SK-N-MC (cell line): ENCODE measurements at regions not wholly inside any gene's neighbourhood (a gene's known extent, or its start where the extent isn't known, plus 50 kb on each side); places are given as distances from the start of the nearest gene placed in this dataset.

ENCODE experiments used
- DNase-seq: peaks from one replicate; pipeline ENCODE4 v3.0.0-alpha.2; 2011; ENCODE audit warnings: low read depth, low spot score
- H3K27ac ChIP-seq: fragments of 200-600 bp; sonication (generic); 2 replicates; pipeline ENCODE4 v1.5.1; 2016; ENCODE audit warnings: mixed run types
- H3K36me3 ChIP-seq: fragments of 200-600 bp; sonication (generic); 2 replicates; pipeline ENCODE4 v1.6.1; 2017; ENCODE audit warnings: antibody characterized with exemption, low read length, mixed read lengths; ENCODE audit not compliant: insufficient read depth
- H3K4me3 ChIP-seq: fragments of 200-600 bp; sonication (generic); 2 replicates; pipeline ENCODE4 v1.5.1; 2016
- H3K9ac ChIP-seq: fragments of 200-600 bp; sonication (generic); 2 replicates; pipeline ENCODE4 v1.8.0; 2017; ENCODE audit warnings: mixed run types, mixed read lengths; ENCODE audit not compliant: insufficient read length
- H3K9me3 ChIP-seq: fragments of 200-600 bp; sonication (generic); 2 replicates; pipeline ENCODE4 v1.6.1; 2017; ENCODE audit warnings: low read depth, mild to moderate bottlenecking, antibody characterized with exemption, low read length, moderate library complexity, mixed read lengths
- EZH2 ChIP-seq: fragments of 200-600 bp; sonication (generic); IDR thresholded peaks from one replicate; pipeline ENCODE4 v1.6.1; 2017; ENCODE audit warnings: antibody characterized with exemption
- FOXP2 ChIP-seq: optimal IDR thresholded peaks from 2 replicates; pipeline ENCODE3; 2011; ENCODE audit warnings: mild to moderate bottlenecking, moderate library complexity; ENCODE audit not compliant: insufficient read depth; ENCODE audit errors: extremely low read length, control extremely low read depth
- POLR2AphosphoS5 ChIP-seq: IDR thresholded peaks from 2 replicates; pipeline ENCODE4 v1.6.1; 2012; ENCODE audit warnings: mild to moderate bottlenecking, low read depth, low read length, borderline replicate concordance

DNA sequence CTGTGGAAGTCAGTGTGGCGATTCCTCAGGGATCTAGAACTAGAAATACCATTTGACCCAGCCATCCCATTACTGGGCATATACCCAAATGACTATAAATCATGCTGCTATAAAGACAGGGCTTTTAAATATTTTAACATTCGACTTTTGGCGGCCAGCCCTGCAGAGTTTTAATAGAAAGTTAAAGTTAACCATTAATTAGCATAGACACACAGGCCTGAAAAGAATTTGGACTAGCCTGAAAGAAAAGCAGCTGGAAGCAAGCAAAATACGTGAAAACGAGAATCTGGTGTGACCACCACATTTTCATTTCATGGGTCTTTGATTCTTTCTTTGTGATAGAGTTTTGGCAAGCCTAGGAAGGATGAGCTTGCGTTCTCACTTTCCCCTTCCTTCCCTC, 184.0 kb downstream of the SCG2 start:
- Histone ChIP-seq H3K36me3 (no peaks in the 10 kb centered on the region), H3K4me3 (no peak overlapping the region), H3K9me3 (no peaks in the 10 kb centered on the region), H3K9ac (no peak overlapping the region), H3K27ac (peak overlapping the region; percentile 84)
- TF ChIP-seq FOXP2 (no peak), EZH2 (no peak), POLR2AphosphoS5 (no peak)
- DNase-seq, result no peak

DNA sequence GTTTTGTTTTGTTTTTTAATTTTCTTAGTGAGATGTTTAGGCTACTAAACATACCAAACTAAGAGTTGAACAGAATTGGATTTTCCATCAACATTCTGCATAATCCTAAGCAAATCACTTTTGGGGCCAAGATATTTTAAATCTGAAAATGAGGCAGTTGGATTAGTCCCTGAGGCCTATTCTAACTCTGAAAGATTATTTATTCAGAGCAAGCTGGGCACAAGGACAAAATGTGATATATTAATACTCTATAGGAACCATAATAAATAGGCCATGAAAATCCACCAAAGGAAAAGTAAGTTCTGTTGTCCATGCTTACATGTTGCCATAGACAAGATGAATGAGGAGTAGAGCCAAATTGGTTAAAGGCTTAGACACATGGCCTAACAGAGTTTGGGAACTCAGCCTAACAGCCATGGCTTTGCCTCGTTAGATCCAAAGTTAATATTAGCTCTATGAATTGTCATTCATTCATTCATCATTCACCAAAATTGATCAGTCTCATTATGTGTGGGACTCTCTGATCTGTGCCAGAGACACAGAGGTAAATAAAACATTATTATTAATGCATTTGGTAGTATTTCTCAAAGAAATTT, 183.5 kb downstream of the SCG2 start:
- H3K4me3 ChIP-seq, result no peak overlapping the region
- DNase-seq, result no peak
- TF ChIP-seq FOXP2 (no peak), POLR2AphosphoS5 (no peak), EZH2 (no peak)
- no peaks in the 10 kb centered on the region for H3K9me3 ChIP-seq
- H3K36me3 ChIP-seq, result no peaks in the 10 kb centered on the region
- no peak overlapping the region for H3K9ac ChIP-seq
- H3K27ac ChIP-seq, result peak overlapping the region; percentile 84

DNA sequence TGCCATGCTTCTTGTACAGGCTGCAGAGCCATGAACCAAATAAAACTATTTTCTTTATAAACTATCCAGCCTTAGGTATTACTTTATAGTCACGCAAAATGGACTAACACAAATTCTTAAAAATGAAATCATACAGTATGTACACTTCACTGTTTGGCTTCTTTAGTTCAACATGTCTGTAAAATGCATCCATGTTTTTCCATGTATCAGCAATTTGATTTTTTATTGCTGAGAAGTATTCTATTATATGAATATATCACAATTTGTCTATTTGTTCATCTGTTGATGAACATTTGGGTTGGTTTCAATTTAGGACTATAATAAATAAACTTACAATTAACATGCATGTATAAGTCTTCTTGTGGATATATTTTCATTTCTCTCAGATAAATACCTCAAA, 182.1 kb downstream of the SCG2 start:
- Histone ChIP-seq H3K36me3 (no peaks in the 10 kb centered on the region), H3K9me3 (no peaks in the 10 kb centered on the region), H3K9ac (no peak overlapping the region), H3K27ac (0 out of 2 replicates have a peak overlapping the region, but pooled peaks have one; percentile 14), H3K4me3 (no peak overlapping the region)
- no peak for DNase-seq
- no peak for TF ChIP-seq EZH2

DNA sequence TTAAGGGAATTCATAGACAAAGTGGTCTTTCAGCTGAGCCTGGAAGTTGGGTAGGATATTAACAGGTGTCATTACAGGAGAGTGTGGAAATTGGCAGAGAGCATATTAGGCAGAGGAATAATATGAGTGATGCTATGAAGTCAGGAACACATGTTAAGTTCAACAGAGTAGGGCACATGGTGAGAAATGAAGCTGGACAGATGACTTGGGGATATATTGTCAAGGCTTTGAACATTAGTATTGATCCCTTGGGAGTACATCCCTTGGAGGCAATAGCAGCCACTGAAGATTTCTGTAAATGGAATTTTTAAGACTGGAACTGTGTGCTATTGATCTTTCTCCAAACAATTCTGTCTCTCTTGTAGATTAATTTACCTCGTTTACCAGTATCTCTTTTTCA, 170.7 kb downstream of the SCG2 start:
- Histone ChIP-seq H3K36me3 (no peaks in the 10 kb centered on the region), H3K9ac (no peak overlapping the region), H3K27ac (no peak overlapping the region), H3K4me3 (no peak overlapping the region), H3K9me3 (no peaks in the 10 kb centered on the region)
- no peak for TF ChIP-seq FOXP2
- TF ChIP-seq EZH2, result no peak
- no peak for TF ChIP-seq POLR2AphosphoS5
- no peak for DNase-seq

DNA sequence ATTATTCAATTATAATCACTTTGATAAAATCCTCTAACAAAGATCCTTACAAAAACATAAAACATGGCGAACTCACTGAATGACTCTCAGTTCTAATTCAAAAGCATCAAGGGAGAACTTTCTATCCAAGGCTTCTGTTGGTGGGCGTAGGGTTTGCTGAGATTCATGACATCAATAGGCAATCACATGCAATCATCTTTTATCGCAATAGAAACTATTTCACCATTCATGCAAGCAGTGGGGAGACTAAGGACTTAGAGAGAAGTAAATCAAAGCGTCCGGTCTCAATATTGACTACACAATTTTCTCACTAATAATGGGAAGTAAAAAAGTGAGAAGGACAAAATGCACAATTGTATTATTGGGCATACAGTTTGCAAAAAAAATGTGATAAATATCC, 168.7 kb downstream of the SCG2 start:
- no peak for DNase-seq
- no peaks in the 10 kb centered on the region for H3K9me3 ChIP-seq
- TF ChIP-seq EZH2, result no peak
- no peak for TF ChIP-seq POLR2AphosphoS5
- no peak for TF ChIP-seq FOXP2

DNA sequence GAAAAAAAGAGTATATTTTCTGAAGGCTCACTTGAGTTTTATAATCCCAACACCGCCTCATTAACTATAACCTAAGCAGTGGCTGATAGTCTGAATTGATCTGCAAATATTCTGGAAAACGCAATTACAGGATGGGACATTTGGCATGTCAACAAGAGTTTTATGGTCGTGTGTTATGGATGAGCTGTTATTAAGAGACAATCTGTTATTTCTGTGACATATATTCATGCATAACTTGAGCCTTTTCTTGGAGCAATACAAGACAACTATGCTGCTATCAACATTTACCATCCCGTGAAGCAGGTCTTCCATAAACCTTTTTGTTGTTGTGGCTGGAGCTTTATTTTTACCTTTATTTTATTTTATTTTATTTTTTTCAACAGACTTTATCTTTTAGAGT, 164.4 kb downstream of the SCG2 start:
- DNase-seq, result no peak
- Histone ChIP-seq H3K36me3 (no peaks in the 10 kb centered on the region), H3K27ac (no peak overlapping the region), H3K9me3 (no peaks in the 10 kb centered on the region), H3K9ac (no peak overlapping the region), H3K4me3 (no peak overlapping the region)
- TF ChIP-seq FOXP2 (no peak), POLR2AphosphoS5 (no peak), EZH2 (no peak)

More for the DNA sequence above, 168.7 kb downstream of the SCG2 start:
- Histone ChIP-seq H3K9ac (no peak overlapping the region), H3K4me3 (no peak overlapping the region), H3K27ac (no peak overlapping the region), H3K36me3 (no peaks in the 10 kb centered on the region)

DNA sequence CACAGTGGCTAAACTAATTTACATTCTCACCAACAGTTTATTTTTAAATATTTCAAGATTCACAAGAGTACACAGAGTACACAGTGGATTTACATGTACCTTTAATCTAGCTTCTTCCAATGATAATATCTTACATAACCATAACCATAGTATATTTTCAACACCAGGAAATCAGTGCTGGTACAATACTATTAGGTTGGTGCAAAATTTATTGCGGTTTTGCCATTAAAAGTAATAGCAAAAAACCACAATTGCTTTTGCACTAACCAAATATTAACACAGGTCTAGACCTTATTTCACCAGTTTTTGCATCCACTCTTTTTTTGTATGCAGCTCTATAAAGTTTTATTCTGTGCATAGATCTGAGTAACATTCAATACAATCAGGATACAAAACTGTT, 163.0 kb downstream of the SCG2 start:
- Histone ChIP-seq H3K27ac (no peak overlapping the region), H3K9me3 (no peaks in the 10 kb centered on the region), H3K36me3 (no peaks in the 10 kb centered on the region), H3K9ac (no peak overlapping the region), H3K4me3 (no peak overlapping the region)
- DNase-seq, result no peak
- TF ChIP-seq POLR2AphosphoS5, result no peak
- no peak for TF ChIP-seq EZH2
- no peak for TF ChIP-seq FOXP2

GRCh38 chr2:223439786-223440185, 162.4 kb downstream of the SCG2 start:
- no peak overlapping the region for H3K4me3 ChIP-seq
- H3K9me3 ChIP-seq, result no peaks in the 10 kb centered on the region
- no peak overlapping the region for H3K9ac ChIP-seq
- no peak for TF ChIP-seq EZH2
- TF ChIP-seq POLR2AphosphoS5, result no peak
- TF ChIP-seq FOXP2, result no peak
- DNase-seq, result no peak
- no peak overlapping the region for H3K27ac ChIP-seq
- H3K36me3 ChIP-seq, result no peaks in the 10 kb centered on the region

DNA sequence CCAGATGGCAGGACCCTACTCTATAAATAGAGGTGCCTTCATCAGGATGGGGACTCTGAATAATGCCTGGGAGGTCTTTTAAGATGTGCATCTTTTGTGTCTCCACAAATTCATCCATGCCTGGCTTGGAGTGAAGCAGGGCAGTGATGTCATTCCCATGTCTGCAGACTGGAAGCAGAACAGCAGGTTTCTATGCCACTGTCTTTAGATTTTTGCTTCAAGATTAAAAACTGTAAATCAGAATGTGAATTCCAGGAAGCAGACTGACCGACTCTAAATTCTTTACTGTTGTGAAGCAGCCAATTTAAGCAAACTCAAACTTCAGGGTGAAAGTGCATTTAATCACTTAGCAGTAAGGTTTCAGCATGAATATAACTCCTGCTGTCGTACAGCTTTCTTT, 159.3 kb downstream of the SCG2 start:
- Histone ChIP-seq H3K27ac (peak overlapping the region; percentile 47; the same call in 1 of the 2 replicates), H3K4me3 (no peak overlapping the region), H3K9me3 (no peaks in the 10 kb centered on the region), H3K9ac (no peak overlapping the region), H3K36me3 (no peaks in the 10 kb centered on the region; the same call in 1 of the 2 replicates)
- no peak for DNase-seq
- no peak for TF ChIP-seq FOXP2
- no peak for TF ChIP-seq POLR2AphosphoS5
- no peak for TF ChIP-seq EZH2
